ENCODE measurements at regions not wholly inside any gene's neighbourhood (a gene's known extent, or its start where the extent isn't known, plus 50 kb on each side); places are given as distances from the start of the nearest gene placed in this dataset.

DNA sequence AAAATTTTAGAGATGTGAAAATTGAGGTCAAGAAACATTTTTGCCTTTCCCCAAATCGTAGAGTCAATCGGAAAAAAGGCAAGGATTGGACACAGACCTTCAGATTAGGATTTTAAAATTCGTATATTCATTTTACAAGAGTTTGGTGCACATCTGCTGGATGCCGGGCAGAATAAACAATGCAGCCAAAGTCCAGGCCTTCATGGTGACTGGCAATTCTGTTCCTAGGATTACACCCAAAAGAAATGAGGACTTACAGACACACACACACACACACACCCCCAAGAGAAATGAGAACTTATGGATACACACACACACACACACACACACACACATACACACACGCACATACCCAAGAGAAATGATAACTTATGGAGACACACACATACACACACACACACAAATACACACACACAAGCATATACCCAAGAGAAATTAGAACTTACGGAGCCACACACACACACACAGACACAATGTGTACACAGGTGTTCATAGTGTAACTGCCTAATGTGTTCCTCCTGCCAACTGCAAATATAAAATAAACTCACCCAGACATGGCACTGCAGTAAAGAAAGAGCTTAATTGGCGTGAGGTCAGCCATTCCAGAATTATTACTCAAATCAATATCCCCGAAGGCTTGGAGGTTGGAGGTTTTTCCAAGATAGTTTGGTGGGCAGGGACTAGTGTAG lies 165.7 kb upstream of the STS start:
- Mint-ChIP-seq H3K27me3 (ENCODE audit: low read depth) (no peaks in the 10 kb centered on the region), H3K4me1 (peaks cover 13% of the 10 kb centered on the region), H3K27ac (peak overlapping the region in 1 of 3 experiments; percentile 5), H3K4me3 (no peak overlapping the region), H3K9me3 (no peaks in the 10 kb centered on the region), H3K36me3 (ENCODE audit: low read depth) (no peaks in the 10 kb centered on the region)
- TF ChIP-seq, protein P1, sequence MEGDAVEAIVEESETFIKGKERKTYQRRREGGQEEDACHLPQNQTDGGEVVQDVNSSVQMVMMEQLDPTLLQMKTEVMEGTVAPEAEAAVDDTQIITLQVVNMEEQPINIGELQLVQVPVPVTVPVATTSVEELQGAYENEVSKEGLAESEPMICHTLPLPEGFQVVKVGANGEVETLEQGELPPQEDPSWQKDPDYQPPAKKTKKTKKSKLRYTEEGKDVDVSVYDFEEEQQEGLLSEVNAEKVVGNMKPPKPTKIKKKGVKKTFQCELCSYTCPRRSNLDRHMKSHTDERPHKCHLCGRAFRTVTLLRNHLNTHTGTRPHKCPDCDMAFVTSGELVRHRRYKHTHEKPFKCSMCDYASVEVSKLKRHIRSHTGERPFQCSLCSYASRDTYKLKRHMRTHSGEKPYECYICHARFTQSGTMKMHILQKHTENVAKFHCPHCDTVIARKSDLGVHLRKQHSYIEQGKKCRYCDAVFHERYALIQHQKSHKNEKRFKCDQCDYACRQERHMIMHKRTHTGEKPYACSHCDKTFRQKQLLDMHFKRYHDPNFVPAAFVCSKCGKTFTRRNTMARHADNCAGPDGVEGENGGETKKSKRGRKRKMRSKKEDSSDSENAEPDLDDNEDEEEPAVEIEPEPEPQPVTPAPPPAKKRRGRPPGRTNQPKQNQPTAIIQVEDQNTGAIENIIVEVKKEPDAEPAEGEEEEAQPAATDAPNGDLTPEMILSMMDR (IDR thresholded peaks at IDR 0.05; ENCODE audit: unreplicated experiment in 3 of 3), result no peak

DNA sequence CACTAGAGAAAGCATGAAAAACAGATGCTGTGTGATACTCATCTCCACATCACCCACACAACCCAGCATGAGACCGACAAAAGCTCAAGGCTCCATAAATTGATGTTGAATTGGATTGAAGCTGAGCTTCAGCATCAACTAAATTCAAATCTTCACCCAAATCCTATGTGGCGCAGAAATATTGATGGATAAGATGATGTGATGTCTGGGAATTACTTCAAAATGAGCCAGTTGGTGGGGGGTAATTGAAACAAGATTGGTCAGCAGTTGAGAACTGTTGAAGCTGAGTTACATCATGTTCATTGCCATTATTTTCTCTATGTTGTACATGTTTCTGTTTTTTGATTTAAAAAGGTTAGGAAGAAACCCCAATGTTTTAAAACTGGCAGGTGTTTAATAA lies 166.5 kb upstream of the STS start:
- H3K27ac Mint-ChIP-seq, result no peak overlapping the region
- TF ChIP-seq, protein P1 (IDR thresholded peaks at IDR 0.05; ENCODE audit: unreplicated experiment in 3 of 3), result no peak
- H3K27me3 Mint-ChIP-seq (ENCODE audit: low read depth), result no peaks in the 10 kb centered on the region
- H3K4me3 Mint-ChIP-seq, result no peak overlapping the region
- no peaks in the 10 kb centered on the region for H3K36me3 Mint-ChIP-seq (ENCODE audit: low read depth)
- no peaks in the 10 kb centered on the region for H3K9me3 Mint-ChIP-seq
- peaks cover 4% of the 10 kb centered on the region for H3K4me1 Mint-ChIP-seq

DNA sequence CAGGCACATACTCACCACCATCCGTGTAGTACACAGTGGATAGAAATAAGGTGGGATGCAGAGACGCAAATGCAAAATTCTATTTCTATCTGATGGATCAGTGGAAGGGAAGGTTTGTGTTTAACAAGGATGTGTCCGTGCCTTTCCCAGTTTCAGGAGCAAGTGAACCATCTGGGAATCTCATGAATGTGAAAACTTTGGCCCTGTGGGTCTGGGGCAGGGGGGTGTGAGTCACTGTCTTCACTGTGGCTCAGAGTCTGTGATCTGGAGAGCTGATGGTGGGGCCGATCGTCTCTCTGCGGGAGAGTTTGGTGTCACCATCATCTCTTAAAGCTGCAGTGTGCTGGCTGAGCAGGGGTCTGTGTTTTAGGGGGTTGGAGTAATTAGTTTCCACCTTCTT lies 179.3 kb upstream of the STS start:
- Mint-ChIP-seq H3K27ac (peak overlapping the region; percentile 0 to 72 (median 33)), H3K4me1 (peaks cover 11% of the 10 kb centered on the region), H3K4me3 (no peak overlapping the region), H3K9me3 (peaks cover 16% of the 10 kb centered on the region), H3K27me3 (ENCODE audit: low read depth) (peaks cover 5% of the 10 kb centered on the region), H3K36me3 (ENCODE audit: low read depth) (no peaks in the 10 kb centered on the region)
- TF ChIP-seq, protein P1 (IDR thresholded peaks at IDR 0.05; ENCODE audit: unreplicated experiment in 3 of 3), result no peak

DNA sequence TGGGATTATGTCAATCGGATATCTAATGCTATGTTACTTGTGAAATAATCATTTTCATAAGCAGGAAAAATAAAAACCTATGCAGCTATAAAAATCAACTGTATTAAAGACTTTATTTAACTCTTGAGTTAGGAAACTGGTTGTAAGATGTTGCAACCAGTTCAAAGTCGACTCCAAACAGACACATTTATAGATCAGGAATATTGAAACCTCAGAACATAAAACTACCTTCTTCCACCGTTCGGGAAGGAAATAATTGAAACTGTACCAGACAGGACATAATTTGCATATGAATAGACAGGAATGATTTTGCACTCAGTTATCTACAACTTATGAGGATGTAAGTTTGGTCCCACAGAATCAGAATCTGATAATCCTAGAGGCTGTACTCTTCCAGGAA lies 181.8 kb upstream of the STS start:
- peaks cover 11% of the 10 kb centered on the region for H3K4me1 Mint-ChIP-seq
- H3K4me3 Mint-ChIP-seq, result no peak overlapping the region
- no peak overlapping the region for H3K27ac Mint-ChIP-seq
- TF ChIP-seq, protein P1 (IDR thresholded peaks at IDR 0.05; ENCODE audit: unreplicated experiment in 3 of 3), result no peak
- H3K27me3 Mint-ChIP-seq (ENCODE audit: low read depth), result peaks cover 5% of the 10 kb centered on the region
- H3K9me3 Mint-ChIP-seq, result peaks cover 5% of the 10 kb centered on the region
- no peaks in the 10 kb centered on the region for H3K36me3 Mint-ChIP-seq (ENCODE audit: low read depth)

DNA sequence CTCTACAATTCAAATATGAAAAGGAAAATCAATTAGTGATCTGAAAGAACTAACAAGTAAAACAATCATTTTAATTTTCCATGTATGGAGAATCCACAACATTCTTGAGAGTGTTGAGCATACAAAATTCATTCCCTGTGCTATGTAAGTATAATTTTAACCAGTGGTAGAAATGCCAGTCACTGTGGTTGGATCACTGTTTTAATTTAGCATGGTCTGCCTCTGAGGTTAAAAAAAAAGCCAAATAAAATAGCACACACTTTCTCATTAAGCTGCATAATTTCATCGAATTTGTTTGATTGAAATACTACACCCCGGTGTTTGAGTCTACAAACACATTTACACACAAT lies 185.5 kb upstream of the STS start:
- TF ChIP-seq, protein P1 (IDR thresholded peaks at IDR 0.05; ENCODE audit: unreplicated experiment in 3 of 3), result no peak
- H3K4me1 Mint-ChIP-seq, result no peaks in the 10 kb centered on the region
- H3K4me3 Mint-ChIP-seq, result no peak overlapping the region
- no peaks in the 10 kb centered on the region for H3K36me3 Mint-ChIP-seq (ENCODE audit: low read depth)
- H3K9me3 Mint-ChIP-seq, result peaks cover 6% of the 10 kb centered on the region
- peaks cover under 1% of the 10 kb centered on the region for H3K27me3 Mint-ChIP-seq (ENCODE audit: low read depth)
- peak overlapping the region; percentile 52 to 79 (median 75) for H3K27ac Mint-ChIP-seq

Data from nephron (organoid).